ENCODE measurements at regions not wholly inside any gene's neighbourhood (a gene's known extent, or its start where the extent isn't known, plus 50 kb on each side); places are given as distances from the start of the nearest gene placed in this dataset.
A peak's percentile ranks its signal among the peaks of the same experiment; 100 is the strongest.

- no peak for TF ChIP-seq GATA2 (IDR thresholded peaks at IDR 0.05; ENCODE audit: low read depth, low read length)
- TF ChIP-seq GATA3 (IDR thresholded peaks at IDR 0.05; ENCODE audit: low read depth, low read length): no peak
Observed at GRCh38 chr6:40722091-40722490, 134.9 kb upstream of the LRFN2 start.

- no peak for TF ChIP-seq GATA3 (IDR thresholded peaks at IDR 0.05; ENCODE audit: low read depth, low read length)
- TF ChIP-seq GATA2 (IDR thresholded peaks at IDR 0.05; ENCODE audit: low read depth, low read length): peak; percentile 11; the same call in 1 of the 2 replicates
Observed at GRCh38 chr6:40721271-40721952, 134.2 kb upstream of the LRFN2 start.

- TF ChIP-seq GATA2 (IDR thresholded peaks at IDR 0.05; ENCODE audit: low read depth, low read length) (no peak), GATA3 (IDR thresholded peaks at IDR 0.05; ENCODE audit: low read depth, low read length) (no peak)
Observed at GRCh38 chr6:40720375-40720748, 133.2 kb upstream of the LRFN2 start.

- peak; percentile 36; the same call in 1 of the 2 replicates for TF ChIP-seq GATA3 (IDR thresholded peaks at IDR 0.05; ENCODE audit: low read depth, low read length)
- TF ChIP-seq GATA2 (IDR thresholded peaks at IDR 0.05; ENCODE audit: low read depth, low read length): peak; percentile 91
Observed at GRCh38 chr6:40719671-40720374, 132.7 kb upstream of the LRFN2 start.

GRCh38 chr6:40718401-40718800 lies 131.2 kb upstream of the LRFN2 start:
- no peak for TF ChIP-seq GATA2 (IDR thresholded peaks at IDR 0.05; ENCODE audit: low read depth, low read length)
- TF ChIP-seq GATA3 (IDR thresholded peaks at IDR 0.05; ENCODE audit: low read depth, low read length): no peak

GRCh38 chr6:40717411-40718057 lies 130.4 kb upstream of the LRFN2 start:
- TF ChIP-seq GATA3 (IDR thresholded peaks at IDR 0.05; ENCODE audit: low read depth, low read length) (no peak), GATA2 (IDR thresholded peaks at IDR 0.05; ENCODE audit: low read depth, low read length) (no peak)

GRCh38 chr6:40715570-40716403 lies 128.6 kb upstream of the LRFN2 start:
- TF ChIP-seq GATA3 (IDR thresholded peaks at IDR 0.05; ENCODE audit: low read depth, low read length): no peak
- peak; percentile 65; the same call in 1 of the 2 replicates for TF ChIP-seq GATA2 (IDR thresholded peaks at IDR 0.05; ENCODE audit: low read depth, low read length)

GRCh38 chr6:40714576-40715564 lies 127.7 kb upstream of the LRFN2 start:
- TF ChIP-seq GATA2 (IDR thresholded peaks at IDR 0.05; ENCODE audit: low read depth, low read length) (no peak), GATA3 (IDR thresholded peaks at IDR 0.05; ENCODE audit: low read depth, low read length) (no peak)

GRCh38 chr6:40714143-40714542 lies 127.0 kb upstream of the LRFN2 start:
- TF ChIP-seq GATA2 (IDR thresholded peaks at IDR 0.05; ENCODE audit: low read depth, low read length) (no peak), GATA3 (IDR thresholded peaks at IDR 0.05; ENCODE audit: low read depth, low read length) (no peak)

- no peak for TF ChIP-seq GATA3 (IDR thresholded peaks at IDR 0.05; ENCODE audit: low read depth, low read length)
- no peak for TF ChIP-seq GATA2 (IDR thresholded peaks at IDR 0.05; ENCODE audit: low read depth, low read length)
Observed at GRCh38 chr6:40713002-40713719, 126.0 kb upstream of the LRFN2 start.

GRCh38 chr6:40710626-40711330 lies 123.6 kb upstream of the LRFN2 start:
- TF ChIP-seq GATA2 (IDR thresholded peaks at IDR 0.05; ENCODE audit: low read depth, low read length): peak; percentile 40; the same call in 1 of the 2 replicates
- TF ChIP-seq GATA3 (IDR thresholded peaks at IDR 0.05; ENCODE audit: low read depth, low read length): no peak

GRCh38 chr6:40708049-40708448 lies 120.9 kb upstream of the LRFN2 start:
- no peak for TF ChIP-seq GATA2 (IDR thresholded peaks at IDR 0.05; ENCODE audit: low read depth, low read length)
- no peak for TF ChIP-seq GATA3 (IDR thresholded peaks at IDR 0.05; ENCODE audit: low read depth, low read length)

Data from SH-SY5Y (cell line).